ENCODE measurements at regions not wholly inside any gene's neighbourhood (a gene's known extent, or its start where the extent isn't known, plus 50 kb on each side); places are given as distances from the start of the nearest gene placed in this dataset.
A peak's percentile ranks its signal among the peaks of the same experiment; 100 is the strongest.

DNA sequence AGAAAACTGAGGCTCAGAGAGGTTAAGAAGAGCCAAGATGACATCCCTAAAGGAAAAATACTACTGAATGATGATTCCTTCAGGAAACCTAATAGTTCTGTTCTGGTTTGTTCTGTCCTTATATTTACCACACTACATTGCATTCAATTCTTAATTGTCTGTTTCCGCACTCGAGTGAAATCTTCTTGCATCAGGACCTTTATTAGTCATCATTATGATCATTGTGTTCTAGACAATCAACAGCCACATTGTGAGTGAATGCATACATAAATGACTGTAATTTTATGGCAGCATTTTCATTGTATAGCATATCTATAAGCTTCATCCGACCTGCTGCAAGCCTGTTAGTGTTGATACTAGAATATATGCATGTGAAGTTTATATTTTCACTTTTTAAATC is 156.7 kb upstream of the FAM241A start:
- Histone ChIP-seq H3K4me3 (no peak overlapping the region), H3K4me1 (peaks cover 0 to 5% (median 0%) of the 10 kb centered on the region in 9 donors), H3K27me3 (peaks cover 0 to 40% (median 10%) of the 10 kb centered on the region in 7 donors), H3K9me3 (no peaks in the 10 kb centered on the region), H3K27ac (no peak overlapping the region), H3K36me3 (no peaks in the 10 kb centered on the region)
- TF ChIP-seq, protein P1, sequence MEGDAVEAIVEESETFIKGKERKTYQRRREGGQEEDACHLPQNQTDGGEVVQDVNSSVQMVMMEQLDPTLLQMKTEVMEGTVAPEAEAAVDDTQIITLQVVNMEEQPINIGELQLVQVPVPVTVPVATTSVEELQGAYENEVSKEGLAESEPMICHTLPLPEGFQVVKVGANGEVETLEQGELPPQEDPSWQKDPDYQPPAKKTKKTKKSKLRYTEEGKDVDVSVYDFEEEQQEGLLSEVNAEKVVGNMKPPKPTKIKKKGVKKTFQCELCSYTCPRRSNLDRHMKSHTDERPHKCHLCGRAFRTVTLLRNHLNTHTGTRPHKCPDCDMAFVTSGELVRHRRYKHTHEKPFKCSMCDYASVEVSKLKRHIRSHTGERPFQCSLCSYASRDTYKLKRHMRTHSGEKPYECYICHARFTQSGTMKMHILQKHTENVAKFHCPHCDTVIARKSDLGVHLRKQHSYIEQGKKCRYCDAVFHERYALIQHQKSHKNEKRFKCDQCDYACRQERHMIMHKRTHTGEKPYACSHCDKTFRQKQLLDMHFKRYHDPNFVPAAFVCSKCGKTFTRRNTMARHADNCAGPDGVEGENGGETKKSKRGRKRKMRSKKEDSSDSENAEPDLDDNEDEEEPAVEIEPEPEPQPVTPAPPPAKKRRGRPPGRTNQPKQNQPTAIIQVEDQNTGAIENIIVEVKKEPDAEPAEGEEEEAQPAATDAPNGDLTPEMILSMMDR (IDR thresholded peaks at IDR 0.05): no peak
- ATAC-seq (no peak), DNase-seq (no peak)
- 79 to 80% methylated on average over 3 of the region's 3 CpGs for WGBS, 2 donors
- intact Hi-C loops (cut with DNase I): no loop called here

DNA sequence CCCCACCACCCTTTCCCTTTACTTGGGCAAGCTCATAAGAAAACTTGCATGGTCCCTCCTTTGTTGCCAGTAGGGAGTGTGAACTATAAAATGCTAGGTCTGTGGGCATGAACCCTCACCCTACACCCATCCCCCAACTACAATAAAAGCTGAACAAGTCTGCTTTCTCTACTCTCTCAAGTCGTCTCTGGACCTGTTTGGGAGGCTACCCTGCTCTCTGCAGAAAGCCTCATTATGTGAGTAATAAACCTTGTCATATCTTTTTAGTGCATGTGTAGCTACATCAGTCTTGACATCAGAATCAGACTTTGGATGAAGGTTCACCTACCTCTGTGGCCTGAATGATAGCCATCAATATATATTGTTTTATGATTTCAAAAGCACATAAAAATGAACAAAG is 155.4 kb upstream of the FAM241A start:
- Histone ChIP-seq H3K4me3 (no peak overlapping the region), H3K27ac (no peak overlapping the region), H3K36me3 (no peaks in the 10 kb centered on the region), H3K4me1 (peaks cover 0 to 5% (median 0%) of the 10 kb centered on the region in 9 donors), H3K27me3 (peaks cover 0 to 36% (median 0%) of the 10 kb centered on the region in 7 donors), H3K9me3 (no peaks in the 10 kb centered on the region)
- 37 to 57% methylated on average over 1 of the region's 1 CpG for WGBS, 2 donors
- TF ChIP-seq, protein P1 (IDR thresholded peaks at IDR 0.05): no peak
- DNase-seq: no peak
- intact Hi-C loops (cut with DNase I): no loop called here
- no peak for ATAC-seq

DNA sequence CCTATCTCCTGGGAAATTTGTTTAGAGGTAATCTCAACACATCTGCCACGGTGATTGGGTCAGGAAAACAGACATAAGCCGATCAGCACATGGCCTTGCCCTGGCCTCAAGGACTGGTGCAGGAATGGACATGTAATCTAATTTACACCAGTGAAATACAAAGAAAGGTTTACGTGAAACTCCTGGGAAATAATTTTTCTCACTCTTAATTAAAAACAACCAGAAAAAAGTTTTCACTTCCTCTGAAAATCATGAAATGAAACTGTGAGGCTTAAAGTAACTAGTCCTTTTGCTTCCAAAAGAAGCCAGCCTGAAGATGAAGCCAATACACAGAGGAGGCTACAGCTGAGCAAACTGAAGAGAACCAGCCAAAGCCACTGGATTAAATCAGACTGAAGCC is 154.1 kb upstream of the FAM241A start:
- Histone ChIP-seq H3K4me1 (peaks cover 0 to under 1% (median 0%) of the 10 kb centered on the region in 9 donors), H3K4me3 (no peak overlapping the region), H3K36me3 (no peaks in the 10 kb centered on the region), H3K27ac (peak overlapping the region in 1 of 10 donors; percentile 59), H3K27me3 (peaks cover 0 to 40% (median 0%) of the 10 kb centered on the region in 7 donors), H3K9me3 (no peaks in the 10 kb centered on the region)
- ATAC-seq (no peak), DNase-seq (no peak)
- intact Hi-C loops (cut with DNase I): no loop called here
- TF ChIP-seq, protein P1 (IDR thresholded peaks at IDR 0.05): no peak
- 60 to 68% methylated on average over 3 of the region's 3 CpGs for WGBS, 2 donors

DNA sequence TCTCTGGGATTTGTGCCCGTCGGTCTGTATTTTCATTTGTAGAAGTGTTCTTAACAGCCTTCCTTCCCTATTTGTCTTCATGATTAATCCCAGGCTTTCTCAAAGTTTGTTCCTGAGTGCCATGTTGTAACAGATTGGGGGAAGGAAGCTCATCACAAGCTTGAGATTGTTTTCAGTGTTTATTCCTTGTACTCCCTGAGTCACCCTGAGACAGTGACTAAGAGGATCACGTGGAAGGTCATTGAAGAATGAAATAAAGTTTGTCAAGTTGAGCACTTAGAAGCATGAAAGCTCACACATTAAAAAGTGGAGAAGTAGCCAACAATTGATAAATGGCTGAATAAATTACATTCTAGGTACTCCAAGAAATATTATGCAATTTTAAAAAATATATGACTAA is 153.5 kb upstream of the FAM241A start:
- DNase-seq: no peak
- ATAC-seq: no peak
- Histone ChIP-seq H3K9me3 (no peaks in the 10 kb centered on the region), H3K27me3 (peaks cover 0 to 37% (median 0%) of the 10 kb centered on the region in 7 donors), H3K4me1 (no peaks in the 10 kb centered on the region), H3K4me3 (no peak overlapping the region), H3K27ac (peak overlapping the region in 1 of 10 donors; percentile 59), H3K36me3 (no peaks in the 10 kb centered on the region)
- 63 to 64% methylated on average over 3 of the region's 3 CpGs for WGBS, 2 donors
- intact Hi-C loops (cut with DNase I): no loop called here
- TF ChIP-seq, protein P1 (IDR thresholded peaks at IDR 0.05): no peak
